ENCODE measurements at regions not wholly inside any gene's neighbourhood (a gene's known extent, or its start where the extent isn't known, plus 50 kb on each side); places are given as distances from the start of the nearest gene placed in this dataset.

GRCh38 chr5:60492958-60493357, 207.0 kb downstream of the DEPDC1B start:
- no peak for TF ChIP-seq CTCF (IDR thresholded peaks at IDR 0.05)
- no peak for TF ChIP-seq POLR2A (IDR thresholded peaks at IDR 0.05)
